ENCODE measurements at regions not wholly inside any gene's neighbourhood (a gene's known extent, or its start where the extent isn't known, plus 50 kb on each side); places are given as distances from the start of the nearest gene placed in this dataset.

GRCh38 chr1:82598812-82599211, 798.1 kb downstream of the ADGRL2 start:
- no peak for DNase-seq

GRCh38 chr1:82598337-82598736, 797.6 kb downstream of the ADGRL2 start:
- DNase-seq: no peak

- DNase-seq: no peak
These were observed 796.9 kb downstream of the ADGRL2 start for GRCh38 chr1:82597649-82598048.

- DNase-seq: no peak
These were observed 796.4 kb downstream of the ADGRL2 start for GRCh38 chr1:82597141-82597540.

- DNase-seq: no peak
These were observed 792.8 kb downstream of the ADGRL2 start for GRCh38 chr1:82593561-82593960.

GRCh38 chr1:82589588-82589987, 788.9 kb downstream of the ADGRL2 start:
- DNase-seq: no peak

GRCh38 chr1:82587371-82587770, 786.6 kb downstream of the ADGRL2 start:
- no peak for DNase-seq

- no peak for DNase-seq
These were observed 785.7 kb downstream of the ADGRL2 start for GRCh38 chr1:82586473-82586872.

- DNase-seq: no peak
These were observed 781.6 kb downstream of the ADGRL2 start for GRCh38 chr1:82582347-82582746.

GRCh38 chr1:82578086-82578726, 777.5 kb downstream of the ADGRL2 start:
- DNase-seq: no peak

- no peak for DNase-seq
These were observed 766.6 kb downstream of the ADGRL2 start for GRCh38 chr1:82567348-82567747.

GRCh38 chr1:82565546-82565945, 764.8 kb downstream of the ADGRL2 start:
- DNase-seq: no peak

GRCh38 chr1:82565146-82565545, 764.4 kb downstream of the ADGRL2 start:
- no peak for DNase-seq

- no peak for DNase-seq
These were observed 763.6 kb downstream of the ADGRL2 start for GRCh38 chr1:82564333-82564732.

- DNase-seq: no peak
These were observed 761.7 kb downstream of the ADGRL2 start for GRCh38 chr1:82562448-82562847.

GRCh38 chr1:82560566-82560965, 759.8 kb downstream of the ADGRL2 start:
- DNase-seq: no peak

- no peak for DNase-seq
These were observed 754.8 kb downstream of the ADGRL2 start for GRCh38 chr1:82555501-82555900.

- no peak for DNase-seq
These were observed 749.1 kb downstream of the ADGRL2 start for GRCh38 chr1:82549841-82550240.

GRCh38 chr1:82542766-82543165, 742.0 kb downstream of the ADGRL2 start:
- DNase-seq: no peak

- no peak for DNase-seq
These were observed 741.4 kb downstream of the ADGRL2 start for GRCh38 chr1:82542141-82542540.

- no peak for DNase-seq
These were observed 739.3 kb downstream of the ADGRL2 start for GRCh38 chr1:82540006-82540405.

- no peak for DNase-seq
These were observed 738.1 kb downstream of the ADGRL2 start for GRCh38 chr1:82538876-82539275.

GRCh38 chr1:82534996-82535395, 734.3 kb downstream of the ADGRL2 start:
- no peak for DNase-seq

GRCh38 chr1:82525378-82525777, 724.6 kb downstream of the ADGRL2 start:
- DNase-seq: no peak

- DNase-seq: no peak
These were observed 719.9 kb downstream of the ADGRL2 start for GRCh38 chr1:82520611-82521010.

- no peak for DNase-seq
These were observed 716.9 kb downstream of the ADGRL2 start for GRCh38 chr1:82517586-82517985.
